ENCODE measurements at regions not wholly inside any gene's neighbourhood (a gene's known extent, or its start where the extent isn't known, plus 50 kb on each side); places are given as distances from the start of the nearest gene placed in this dataset.
"Not testable (repeated sequence)": the region's sequence is repeated elsewhere in the genome, so short reads cannot be mapped to it uniquely, and the experiment has no call there.

GRCh38 chr2:215889240-215889969, 123.9 kb downstream of the MREG start:
- DNase-seq (ENCODE audit: low read depth in 2 of 2): not testable (repeated sequence)

GRCh38 chr2:215888680-215889079, 124.7 kb downstream of the MREG start:
- peak in 1 of 2 donors; percentile 81 for DNase-seq (ENCODE audit: low read depth in 2 of 2)

GRCh38 chr2:215887303-215887702, 126.0 kb downstream of the MREG start:
- no peak for DNase-seq (ENCODE audit: low read depth in 2 of 2)

GRCh38 chr2:215886022-215886421, 127.3 kb downstream of the MREG start:
- no peak for DNase-seq (ENCODE audit: low read depth in 2 of 2)

- DNase-seq (ENCODE audit: low read depth in 2 of 2): no peak
Observed at GRCh38 chr2:215885536-215885935, 127.8 kb downstream of the MREG start.

- no peak for DNase-seq (ENCODE audit: low read depth in 2 of 2)
Observed at GRCh38 chr2:215884451-215885087, 128.8 kb downstream of the MREG start.

GRCh38 chr2:215883799-215884198, 129.6 kb downstream of the MREG start:
- DNase-seq (ENCODE audit: low read depth in 2 of 2): no peak

- peak in 1 of 2 donors; percentile 11 for DNase-seq (ENCODE audit: low read depth in 2 of 2)
Observed at GRCh38 chr2:215882689-215883088, 130.7 kb downstream of the MREG start.

- DNase-seq (ENCODE audit: low read depth in 2 of 2): peak in 1 of 2 donors; percentile 28
Observed at GRCh38 chr2:215881582-215881981, 131.8 kb downstream of the MREG start.

GRCh38 chr2:215880970-215881369, 132.4 kb downstream of the MREG start:
- peak in 1 of 2 donors; percentile 57 for DNase-seq (ENCODE audit: low read depth in 2 of 2)

- DNase-seq (ENCODE audit: low read depth in 2 of 2): peak in 1 of 2 donors; percentile 86
Observed at GRCh38 chr2:215879977-215880940, 133.1 kb downstream of the MREG start.

GRCh38 chr2:215879331-215879730, 134.0 kb downstream of the MREG start:
- no peak for DNase-seq (ENCODE audit: low read depth in 2 of 2)

GRCh38 chr2:215878476-215879063, 134.8 kb downstream of the MREG start:
- DNase-seq (ENCODE audit: low read depth in 2 of 2): no peak

GRCh38 chr2:215876937-215877238, 136.5 kb downstream of the MREG start:
- no peak for DNase-seq (ENCODE audit: low read depth in 2 of 2)

- DNase-seq (ENCODE audit: low read depth in 2 of 2): no peak
Observed at GRCh38 chr2:215876139-215876936, 137.0 kb downstream of the MREG start.

- peak in 1 of 2 donors; percentile 14 for DNase-seq (ENCODE audit: low read depth in 2 of 2)
Observed at GRCh38 chr2:215874418-215874817, 138.9 kb downstream of the MREG start.

- peak in 1 of 2 donors; percentile 9 for DNase-seq (ENCODE audit: low read depth in 2 of 2)
Observed at GRCh38 chr2:215870986-215871385, 142.4 kb downstream of the MREG start.

GRCh38 chr2:215870088-215870490, 143.3 kb downstream of the MREG start:
- no peak for DNase-seq (ENCODE audit: low read depth in 2 of 2)

GRCh38 chr2:215868846-215869543, 144.4 kb downstream of the MREG start:
- DNase-seq (ENCODE audit: low read depth in 2 of 2): peak in 1 of 2 donors; percentile 65

GRCh38 chr2:215866606-215867005, 146.7 kb downstream of the MREG start:
- no peak for DNase-seq (ENCODE audit: low read depth in 2 of 2)
